NT2/D1 (cell line): ENCODE measurements at regions not wholly inside any gene's neighbourhood (a gene's known extent, or its start where the extent isn't known, plus 50 kb on each side); places are given as distances from the start of the nearest gene placed in this dataset.

Source experiments
- SUZ12 ChIP-seq: IDR thresholded peaks from 2 replicates; pipeline ENCODE4 v1.6.1; 2011; ENCODE audit not compliant: insufficient read length, insufficient read depth; ENCODE audit errors: extremely low read depth
- YY1 ChIP-seq: IDR thresholded peaks from 2 replicates; pipeline ENCODE4 v1.6.1; 2011; ENCODE audit not compliant: insufficient read length, insufficient read depth
- ZNF274 ChIP-seq: IDR thresholded peaks from 2 replicates; pipeline ENCODE4 v1.6.1; 2011; ENCODE audit warnings: mild to moderate bottlenecking, low read depth, low read length

DNA sequence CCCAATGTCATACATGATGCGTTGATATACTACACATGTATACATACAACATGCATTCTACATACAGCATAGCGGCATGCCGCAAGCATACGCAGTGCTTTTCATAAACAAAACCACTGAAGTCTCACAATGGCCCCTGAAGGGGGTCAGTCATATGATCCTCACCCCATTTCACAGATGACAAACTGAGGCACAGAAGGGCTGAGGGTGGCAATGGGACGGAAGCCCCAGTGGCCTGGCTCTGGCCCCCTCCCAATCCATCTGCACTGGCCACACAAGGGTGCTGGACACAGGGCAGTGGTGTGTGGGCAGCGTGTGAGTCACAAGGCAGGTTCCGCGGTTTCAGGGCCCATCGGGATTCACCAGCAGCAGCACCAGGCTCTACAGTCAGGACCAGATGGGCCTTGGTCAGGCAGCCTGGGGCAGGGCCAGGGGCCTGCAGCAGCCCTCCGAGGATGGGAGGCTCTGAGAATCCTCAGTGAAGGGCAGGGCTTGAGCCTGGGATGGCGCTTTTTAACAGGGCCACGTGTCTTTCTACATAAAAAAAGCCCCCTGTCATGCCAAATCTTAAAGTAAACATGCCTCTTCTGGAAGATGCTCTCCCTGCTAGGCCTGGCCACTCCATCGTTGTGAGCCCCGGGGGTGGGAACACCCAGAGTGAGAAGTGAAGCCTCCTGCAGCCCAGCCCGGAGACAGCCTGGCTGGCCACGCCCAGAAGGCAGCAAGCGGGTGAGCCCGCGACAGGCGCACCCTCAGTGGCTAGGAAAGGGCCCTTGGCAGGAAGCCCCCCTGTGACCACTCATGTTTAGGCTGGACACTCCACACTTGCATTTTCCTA, 206.5 kb downstream of the CTTN start:
- TF ChIP-seq SUZ12 (no peak), ZNF274 (no peak), YY1 (no peak)
